ENCODE measurements at regions not wholly inside any gene's neighbourhood (a gene's known extent, or its start where the extent isn't known, plus 50 kb on each side); places are given as distances from the start of the nearest gene placed in this dataset.

DNA sequence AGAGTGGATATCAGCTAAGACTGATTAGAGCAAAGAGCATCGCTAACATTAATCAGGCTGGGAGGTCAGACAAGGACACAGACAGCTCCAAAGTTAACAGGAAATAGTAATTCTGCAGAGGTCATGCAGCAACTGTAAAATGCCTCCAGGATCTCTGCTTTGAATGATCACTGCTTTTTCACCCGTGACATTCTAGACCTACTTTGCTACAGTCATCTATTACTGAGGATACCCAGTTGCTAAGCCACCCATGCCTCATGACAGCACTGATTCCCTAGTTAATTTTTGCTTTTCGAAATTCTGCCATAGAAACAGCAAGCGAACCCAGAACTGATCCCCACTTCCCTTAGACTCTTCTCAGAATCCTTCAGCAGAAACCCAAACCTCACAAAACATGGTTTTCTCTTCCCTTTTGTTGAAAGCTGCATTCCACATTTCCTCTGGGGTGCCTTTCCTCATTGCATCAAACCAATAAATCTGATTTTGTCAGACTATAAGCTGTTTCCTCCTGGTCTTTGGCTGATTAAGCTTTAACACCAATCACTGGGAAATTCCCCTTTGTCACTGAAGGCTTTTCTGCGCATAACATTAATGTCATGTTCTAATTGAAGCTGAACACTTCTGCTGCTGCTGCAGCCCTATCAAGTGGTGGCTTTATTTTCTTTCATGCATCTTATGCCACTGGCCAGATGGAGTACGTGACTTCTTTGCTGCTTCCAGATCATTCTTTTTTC lies 201.1 kb upstream of the CHD1 start:
- TF ChIP-seq, protein P1, sequence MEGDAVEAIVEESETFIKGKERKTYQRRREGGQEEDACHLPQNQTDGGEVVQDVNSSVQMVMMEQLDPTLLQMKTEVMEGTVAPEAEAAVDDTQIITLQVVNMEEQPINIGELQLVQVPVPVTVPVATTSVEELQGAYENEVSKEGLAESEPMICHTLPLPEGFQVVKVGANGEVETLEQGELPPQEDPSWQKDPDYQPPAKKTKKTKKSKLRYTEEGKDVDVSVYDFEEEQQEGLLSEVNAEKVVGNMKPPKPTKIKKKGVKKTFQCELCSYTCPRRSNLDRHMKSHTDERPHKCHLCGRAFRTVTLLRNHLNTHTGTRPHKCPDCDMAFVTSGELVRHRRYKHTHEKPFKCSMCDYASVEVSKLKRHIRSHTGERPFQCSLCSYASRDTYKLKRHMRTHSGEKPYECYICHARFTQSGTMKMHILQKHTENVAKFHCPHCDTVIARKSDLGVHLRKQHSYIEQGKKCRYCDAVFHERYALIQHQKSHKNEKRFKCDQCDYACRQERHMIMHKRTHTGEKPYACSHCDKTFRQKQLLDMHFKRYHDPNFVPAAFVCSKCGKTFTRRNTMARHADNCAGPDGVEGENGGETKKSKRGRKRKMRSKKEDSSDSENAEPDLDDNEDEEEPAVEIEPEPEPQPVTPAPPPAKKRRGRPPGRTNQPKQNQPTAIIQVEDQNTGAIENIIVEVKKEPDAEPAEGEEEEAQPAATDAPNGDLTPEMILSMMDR (IDR thresholded peaks at IDR 0.05; ENCODE audit: control extremely low read depth in 1 of 3, insufficient read depth in 1 of 3, low read depth in 1 of 3, low read length in 3 of 3): no peak
- no peak for TF ChIP-seq BACH1 (IDR thresholded peaks at IDR 0.05; ENCODE audit: low read length)
- TF ChIP-seq POLR2A (IDR thresholded peaks at IDR 0.05; ENCODE audit: control extremely low read depth in 1 of 2, low read depth in 2 of 2, low read length in 2 of 2): no peak
- TF ChIP-seq CEBPB (IDR thresholded peaks at IDR 0.05; ENCODE audit: low read depth, low read length): no peak
- TF ChIP-seq GABPA (IDR thresholded peaks at IDR 0.05; ENCODE audit: borderline replicate concordance, insufficient read depth, low read length): no peak
- TF ChIP-seq TCF12 (IDR thresholded peaks at IDR 0.05; ENCODE audit: low read depth, low read length): no peak
- TF ChIP-seq, protein P2, sequence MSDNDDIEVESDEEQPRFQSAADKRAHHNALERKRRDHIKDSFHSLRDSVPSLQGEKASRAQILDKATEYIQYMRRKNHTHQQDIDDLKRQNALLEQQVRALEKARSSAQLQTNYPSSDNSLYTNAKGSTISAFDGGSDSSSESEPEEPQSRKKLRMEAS (IDR thresholded peaks at IDR 0.05): no peak

All from H1 (cell line).